ENCODE measurements at regions not wholly inside any gene's neighbourhood (a gene's known extent, or its start where the extent isn't known, plus 50 kb on each side); places are given as distances from the start of the nearest gene placed in this dataset.

DNA sequence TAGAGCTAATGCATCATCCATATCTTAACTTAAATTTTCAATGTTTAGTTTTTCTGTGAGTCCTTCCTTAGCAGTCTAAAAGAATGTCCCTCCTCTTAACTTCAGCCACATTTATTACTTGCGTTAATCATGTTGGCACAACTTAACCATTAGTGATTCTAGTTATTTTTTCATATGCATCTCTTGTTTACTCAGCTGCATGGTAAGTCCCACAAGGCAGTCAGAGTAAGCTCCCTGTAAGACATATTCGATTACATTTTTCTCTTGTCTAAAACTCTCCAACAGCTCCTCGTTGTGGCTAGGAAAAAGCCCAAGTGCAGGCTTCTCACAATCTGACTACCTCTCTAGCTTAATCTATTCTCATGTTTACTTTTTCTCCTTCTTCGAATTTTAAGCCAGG, 2045.3 kb upstream of the PIK3C3 start:
- FAIRE-seq = no peak
- DNase-seq (ENCODE audit: insufficient read length, low spot score) = no peak

DNA sequence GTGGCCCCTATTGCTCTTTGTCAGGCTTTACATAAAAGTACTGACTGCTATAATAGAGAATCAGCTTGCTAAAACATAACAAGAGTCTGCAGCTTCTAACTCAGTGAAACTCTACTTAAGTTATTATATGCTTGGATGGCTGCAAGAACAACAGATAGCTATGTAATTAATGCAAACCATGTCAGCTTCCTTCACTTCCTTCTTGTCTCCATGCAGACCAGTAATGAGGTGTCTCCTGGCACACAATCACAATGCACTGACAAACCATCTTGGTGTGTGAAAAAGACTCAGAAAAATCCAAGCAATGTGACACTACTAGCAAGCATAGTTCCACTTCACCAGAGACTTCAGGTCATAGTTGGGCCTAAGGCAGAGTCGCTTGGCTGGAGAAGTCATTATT, 2068.9 kb upstream of the PIK3C3 start:
- DNase-seq (ENCODE audit: insufficient read length, low spot score) (no peak), FAIRE-seq (no peak)

DNA sequence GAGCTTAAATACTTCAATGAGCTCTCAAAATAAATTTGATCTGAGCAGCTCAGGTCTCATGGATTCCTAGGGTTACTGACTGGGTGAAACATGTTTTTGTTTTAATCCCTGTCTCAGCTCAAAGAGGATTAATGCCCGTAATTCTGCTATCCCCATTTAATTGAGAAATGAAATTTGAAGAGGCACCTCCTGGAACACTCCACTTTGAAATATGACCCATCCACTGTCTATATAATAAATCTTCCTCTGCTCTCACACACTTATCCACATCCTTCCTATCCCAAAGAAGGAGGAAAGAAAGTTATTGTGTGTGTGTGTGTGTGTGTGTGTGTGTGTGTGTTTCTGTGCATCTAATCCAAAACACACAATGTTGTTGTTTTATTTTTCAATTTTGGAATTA, 2082.4 kb upstream of the PIK3C3 start:
- FAIRE-seq = no peak
- DNase-seq (ENCODE audit: insufficient read length, low spot score) = no peak

DNA sequence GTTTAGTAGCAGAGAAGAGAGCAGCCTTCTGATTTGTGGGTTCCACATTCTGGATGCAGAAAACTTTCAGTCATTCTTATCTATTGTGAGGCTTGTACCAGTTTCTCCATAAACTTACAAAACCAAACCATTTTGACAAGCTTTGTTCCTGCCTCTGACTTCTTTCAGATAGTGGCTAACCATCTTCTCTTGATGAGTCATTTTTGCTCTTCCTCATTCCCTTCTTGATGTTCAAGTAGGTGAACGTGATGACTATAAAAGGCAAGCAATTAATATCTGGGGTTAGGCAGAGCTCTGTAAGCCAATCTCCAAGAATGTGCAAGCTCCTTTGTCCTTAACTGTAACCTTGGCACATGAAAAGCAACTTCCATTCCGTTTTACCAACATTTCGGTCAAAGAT, 2083.1 kb upstream of the PIK3C3 start:
- FAIRE-seq (no peak), DNase-seq (ENCODE audit: insufficient read length, low spot score) (no peak)

DNA sequence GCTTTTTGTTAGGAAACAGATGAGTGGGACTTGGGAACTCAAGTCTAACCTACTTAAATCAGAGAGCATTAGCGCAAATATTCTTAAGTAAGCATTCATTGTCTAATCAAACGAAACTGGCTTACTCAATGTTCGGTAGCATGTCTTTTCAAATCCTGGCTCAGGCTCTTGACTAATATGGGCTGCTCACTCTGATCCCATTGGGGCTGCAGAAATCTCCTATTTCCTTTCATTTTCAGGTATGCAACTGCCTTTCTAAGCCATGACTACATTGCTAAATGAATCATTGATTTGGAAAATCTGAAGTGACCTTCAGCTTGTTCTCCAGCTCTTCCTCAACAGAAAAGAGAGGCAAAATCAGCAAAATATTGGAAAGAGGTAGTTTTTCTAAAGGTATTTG, 2084.4 kb upstream of the PIK3C3 start:
- no peak for FAIRE-seq

DNA sequence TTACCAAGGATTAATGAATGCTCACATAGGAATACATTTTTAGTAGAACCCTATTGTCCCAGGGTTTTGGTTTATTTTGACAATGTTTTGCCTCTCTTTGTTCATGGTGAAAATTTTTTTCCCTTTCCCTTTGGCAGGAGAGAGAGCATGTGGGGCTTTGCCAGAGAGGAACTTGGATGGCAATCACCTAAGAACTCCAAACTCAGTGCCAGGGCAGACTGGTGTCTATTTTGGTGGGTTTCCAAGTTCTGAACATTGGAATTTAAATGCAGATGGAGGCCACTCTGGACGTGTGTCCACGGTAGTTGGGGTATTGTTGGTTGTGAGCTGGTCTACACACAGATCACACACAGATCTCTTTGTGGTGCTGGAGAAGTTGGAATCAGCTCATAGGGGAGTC, 2091.1 kb upstream of the PIK3C3 start:
- no peak for DNase-seq (ENCODE audit: insufficient read length, low spot score)
- FAIRE-seq = no peak

More for the DNA sequence above, 2084.4 kb upstream of the PIK3C3 start:
- DNase-seq (ENCODE audit: insufficient read length, low spot score) = no peak

DNA sequence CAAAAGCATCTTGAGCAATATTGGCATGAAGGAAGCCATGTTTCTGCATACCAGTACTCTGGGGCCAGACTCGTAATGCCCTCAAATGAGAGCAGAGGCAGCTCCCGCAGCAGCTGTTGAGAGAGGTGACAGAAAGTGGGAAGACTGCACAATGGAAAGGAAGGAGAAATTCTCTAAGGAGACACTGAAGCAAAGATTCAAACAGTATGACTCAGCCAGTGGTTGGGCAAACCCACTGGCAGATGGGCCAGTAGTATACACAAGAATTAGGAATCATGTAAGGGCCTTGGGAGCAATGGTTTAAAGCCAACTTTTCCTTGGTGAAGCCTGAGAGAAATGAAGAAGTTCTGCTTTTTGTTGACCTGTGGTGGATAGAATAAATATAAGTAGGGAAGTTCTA, 2092.7 kb upstream of the PIK3C3 start:
- no peak for FAIRE-seq
- DNase-seq (ENCODE audit: insufficient read length, low spot score) = no peak

DNA sequence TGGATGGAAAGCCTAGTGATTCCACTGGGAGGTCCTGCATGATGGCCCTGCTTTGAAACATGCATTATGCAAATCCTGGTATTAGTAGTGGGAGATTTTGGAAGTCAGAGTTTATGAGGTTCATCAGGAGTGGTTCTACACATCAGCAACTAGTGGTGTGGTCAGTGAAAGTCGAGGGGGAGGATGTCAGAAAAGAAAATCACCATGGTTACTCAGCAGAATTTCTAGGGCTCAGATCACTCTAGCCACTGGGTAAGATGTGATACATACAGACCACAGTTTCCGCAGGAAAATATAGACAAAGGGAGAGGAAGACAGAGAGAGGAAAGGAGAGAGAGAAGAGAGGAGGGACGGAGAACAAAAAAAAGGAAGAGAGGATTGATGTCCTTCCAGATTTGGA, 2100.7 kb upstream of the PIK3C3 start:
- DNase-seq (ENCODE audit: insufficient read length, low spot score) = no peak
- FAIRE-seq = no peak

DNA sequence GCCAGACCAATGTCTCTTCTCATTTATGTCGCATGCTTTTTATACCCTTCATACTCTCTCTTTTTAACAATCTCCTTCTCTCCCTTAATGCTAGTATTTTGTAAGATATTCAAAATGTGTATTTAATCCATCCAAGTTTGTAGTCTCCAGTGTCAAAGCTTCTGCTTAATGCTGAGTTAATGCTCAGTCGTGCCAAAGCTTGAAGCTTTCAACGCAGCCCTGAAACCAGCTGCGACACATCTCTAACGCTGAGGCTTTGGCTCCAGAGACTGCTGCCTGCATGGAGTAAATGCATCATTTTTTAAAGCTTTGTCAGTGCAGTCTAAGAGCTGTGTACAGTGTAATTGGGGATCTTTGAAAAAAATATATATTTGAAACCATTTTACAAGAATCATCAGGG, 2108.8 kb upstream of the PIK3C3 start:
- DNase-seq (ENCODE audit: insufficient read length, low spot score) = no peak
- FAIRE-seq = no peak

DNA sequence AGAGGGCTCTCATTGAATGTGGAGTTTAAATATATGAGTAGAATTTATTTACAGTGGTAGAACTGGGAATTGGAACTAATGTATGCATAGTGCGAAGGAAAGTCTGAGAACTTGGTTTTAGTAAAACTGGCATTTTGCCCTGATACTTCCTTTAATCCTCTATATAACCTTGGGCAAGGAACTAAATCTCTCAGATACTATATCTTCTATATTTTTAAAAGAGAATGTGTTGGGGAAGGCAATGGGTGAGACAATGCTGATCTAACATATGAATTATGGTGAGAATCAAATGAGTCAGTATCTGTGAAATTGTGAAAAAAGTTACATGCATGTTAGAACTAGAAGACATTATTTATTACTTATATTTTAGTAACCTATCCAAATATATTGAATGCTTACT, 2109.4 kb upstream of the PIK3C3 start:
- no peak for DNase-seq (ENCODE audit: insufficient read length, low spot score)
- FAIRE-seq = no peak

DNA sequence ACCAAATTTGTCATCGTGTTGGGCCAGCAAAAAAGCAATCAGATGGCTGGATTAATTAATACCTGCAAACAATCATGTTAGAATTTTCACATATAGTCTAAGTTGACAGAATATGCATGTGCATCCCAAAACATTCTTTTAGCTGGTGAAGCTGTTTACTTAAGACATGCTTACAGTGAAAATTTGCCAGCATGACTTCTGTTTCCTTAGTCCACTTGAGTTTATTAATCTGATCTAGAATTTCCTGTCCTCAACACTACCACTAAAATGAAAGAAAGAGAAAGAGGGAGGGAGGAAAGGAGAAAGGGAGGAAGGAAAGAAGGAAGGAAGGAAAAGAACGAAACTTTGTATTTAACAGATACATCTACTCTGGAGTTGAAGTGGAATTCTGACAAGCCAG, 2109.9 kb upstream of the PIK3C3 start:
- FAIRE-seq (no peak), DNase-seq (ENCODE audit: insufficient read length, low spot score) (no peak)

DNA sequence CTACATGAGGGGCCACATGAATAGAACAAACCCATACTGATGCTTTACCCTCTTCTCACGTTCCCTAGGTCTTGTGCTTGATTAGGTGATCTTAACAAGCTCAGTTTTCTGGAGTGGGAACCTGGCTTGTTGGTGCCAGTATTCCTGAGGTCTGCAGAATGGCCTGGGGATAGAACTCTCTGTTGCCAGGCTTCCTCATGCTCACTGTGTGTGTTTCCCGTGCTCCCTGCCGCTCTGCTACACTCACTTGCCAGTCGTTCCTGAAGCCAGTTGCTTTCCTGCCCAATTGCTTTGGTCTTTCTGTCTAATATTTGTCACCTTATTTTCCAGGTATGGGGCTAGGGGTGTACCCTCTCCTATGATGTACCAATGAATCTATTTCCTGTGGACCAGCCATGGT, 2111.5 kb upstream of the PIK3C3 start:
- FAIRE-seq = no peak
- no peak for DNase-seq (ENCODE audit: insufficient read length, low spot score)

DNA sequence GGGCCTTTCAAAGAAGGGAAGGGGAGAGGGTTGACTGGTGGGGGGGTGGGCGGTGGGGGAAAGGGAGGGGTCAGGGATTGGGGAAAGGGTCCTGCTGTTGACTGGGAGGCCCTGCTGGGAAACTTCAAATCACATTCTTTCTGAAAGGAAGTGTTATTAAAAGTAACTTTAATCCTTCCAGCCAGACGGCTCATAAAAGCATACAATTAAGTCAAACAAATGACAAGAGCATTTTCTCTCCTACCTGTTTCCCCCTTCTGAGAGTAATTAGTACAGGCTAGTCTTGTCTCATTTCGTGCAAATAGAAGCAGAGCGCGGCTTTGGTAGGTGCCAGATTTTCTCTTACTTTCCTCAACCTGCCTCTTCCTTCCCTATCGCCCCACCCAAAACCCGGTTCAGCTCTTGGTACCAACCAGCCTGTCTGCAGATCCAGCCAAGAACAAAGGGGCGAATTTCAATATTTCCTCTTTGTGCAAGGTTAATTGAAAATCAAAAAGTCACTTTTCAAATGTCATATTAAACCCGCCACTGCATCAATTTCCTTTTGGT, 2112.6 kb upstream of the PIK3C3 start:
- FAIRE-seq = no peak

DNA sequence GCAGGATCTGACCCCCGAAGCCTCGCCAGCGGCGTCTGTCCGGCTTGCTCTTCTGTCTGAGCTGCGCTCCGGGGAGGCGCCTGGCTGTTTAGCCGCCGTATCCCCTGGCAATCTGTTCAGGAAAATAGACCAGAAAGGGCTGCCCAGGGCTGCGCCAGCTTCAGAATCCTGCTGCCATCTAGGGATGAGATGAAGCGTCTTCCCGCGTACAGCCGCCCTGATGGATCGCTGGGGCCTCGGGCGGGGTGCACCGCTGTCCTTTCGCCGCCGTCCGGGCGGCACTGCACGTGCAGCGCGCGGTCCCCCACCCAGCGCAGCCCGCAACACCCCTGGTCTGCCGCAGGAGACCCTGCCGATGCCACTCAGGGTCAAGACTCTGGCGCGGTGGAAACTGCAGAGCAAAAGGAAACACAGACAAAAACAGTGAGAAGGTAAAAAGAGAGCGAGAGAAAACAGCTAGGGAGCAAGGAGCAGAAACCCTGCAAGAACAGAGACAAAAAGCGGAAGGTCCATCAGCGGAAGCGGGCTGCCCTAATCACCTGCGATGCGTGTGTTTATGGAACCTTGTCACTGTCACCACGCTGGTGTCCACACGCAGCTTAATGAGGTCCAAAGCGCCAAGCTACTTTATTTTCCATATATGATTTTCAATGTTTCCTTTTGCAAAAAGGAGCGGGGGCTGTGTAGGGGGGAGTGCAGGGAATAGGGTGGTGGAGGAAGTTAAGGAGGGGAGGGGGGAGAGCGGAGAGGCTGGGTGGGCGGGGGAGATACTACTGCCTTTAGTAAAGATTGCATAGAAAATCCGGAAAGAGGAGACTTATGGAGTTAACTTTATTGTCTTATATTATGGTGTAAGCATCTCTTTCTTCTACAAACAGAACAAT, 2113.3 kb upstream of the PIK3C3 start:
- no peak for FAIRE-seq
- no peak for DNase-seq (ENCODE audit: insufficient read length, low spot score)

More for the DNA sequence above, 2112.6 kb upstream of the PIK3C3 start:
- DNase-seq (ENCODE audit: insufficient read length, low spot score) = no peak

DNA sequence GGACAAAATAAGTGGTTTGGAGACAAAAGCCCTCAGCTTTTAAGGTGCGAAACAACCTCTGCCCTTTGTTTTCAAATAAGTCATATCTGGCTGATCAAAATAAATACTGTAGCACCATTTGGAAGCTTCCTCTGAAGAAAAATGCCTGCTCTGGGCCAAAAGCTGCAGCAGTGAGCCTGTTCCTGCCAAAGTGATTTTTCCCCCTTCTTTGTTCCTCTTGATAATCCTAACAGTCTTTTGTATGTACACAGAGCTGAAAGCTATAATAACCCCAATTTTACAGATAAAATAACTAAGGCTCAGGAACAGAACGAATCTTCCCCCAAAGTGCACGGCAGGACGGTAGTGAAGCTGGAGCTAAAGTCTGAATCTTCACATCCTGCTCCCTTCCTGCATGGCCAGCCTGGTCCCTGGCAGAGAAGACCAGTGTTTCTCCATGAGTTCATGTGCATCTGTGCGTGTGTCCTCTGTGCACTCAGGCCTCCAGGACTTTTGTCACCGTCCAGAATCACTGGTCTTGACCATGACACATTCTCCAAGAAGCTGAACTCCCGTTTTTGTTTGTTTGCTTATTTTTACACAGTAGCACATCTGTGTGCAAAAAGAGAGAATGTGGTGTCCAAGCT, 2114.1 kb upstream of the PIK3C3 start:
- no peak for DNase-seq (ENCODE audit: insufficient read length, low spot score)
- no peak for FAIRE-seq

DNA sequence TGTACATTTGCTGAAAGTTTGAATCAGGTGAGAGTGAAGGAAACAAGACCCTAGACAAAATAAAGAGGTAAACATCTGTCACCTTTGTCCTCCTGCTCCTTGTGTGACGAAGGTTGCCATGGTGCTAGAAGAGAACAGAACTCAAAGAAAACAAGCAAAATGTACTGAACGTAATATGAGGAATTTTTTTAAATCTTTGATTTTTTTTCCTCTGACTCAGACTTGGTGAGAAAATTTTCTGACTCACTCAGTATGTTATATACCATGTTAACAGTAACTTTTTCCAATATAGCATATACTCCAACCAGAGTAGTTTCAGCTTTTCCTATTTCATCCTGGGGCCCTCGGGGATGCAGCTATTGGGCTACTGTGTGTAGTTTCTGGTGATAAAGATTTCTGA, 2114.6 kb upstream of the PIK3C3 start:
- no peak for FAIRE-seq
- no peak for DNase-seq (ENCODE audit: insufficient read length, low spot score)

DNA sequence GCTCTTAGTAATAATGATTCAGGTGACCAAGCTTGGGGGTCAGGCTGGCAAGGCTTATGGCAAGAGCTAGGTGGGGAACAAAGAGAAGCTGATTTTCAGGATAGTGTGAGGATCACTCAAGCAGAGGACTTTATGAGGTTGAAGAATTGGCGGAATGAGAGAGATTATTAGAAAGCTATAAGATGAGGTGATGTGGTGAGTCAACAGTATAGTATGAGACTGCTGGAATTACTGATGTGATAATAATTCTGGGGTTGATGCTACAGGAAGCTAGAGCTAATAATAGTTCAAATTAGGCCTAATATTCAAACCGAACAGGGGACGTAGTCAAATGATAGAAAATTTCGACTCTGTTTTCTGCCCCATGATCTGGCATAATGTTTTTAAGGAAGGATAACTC, 2115.3 kb upstream of the PIK3C3 start:
- DNase-seq (ENCODE audit: insufficient read length, low spot score) = no peak
- no peak for FAIRE-seq

DNA sequence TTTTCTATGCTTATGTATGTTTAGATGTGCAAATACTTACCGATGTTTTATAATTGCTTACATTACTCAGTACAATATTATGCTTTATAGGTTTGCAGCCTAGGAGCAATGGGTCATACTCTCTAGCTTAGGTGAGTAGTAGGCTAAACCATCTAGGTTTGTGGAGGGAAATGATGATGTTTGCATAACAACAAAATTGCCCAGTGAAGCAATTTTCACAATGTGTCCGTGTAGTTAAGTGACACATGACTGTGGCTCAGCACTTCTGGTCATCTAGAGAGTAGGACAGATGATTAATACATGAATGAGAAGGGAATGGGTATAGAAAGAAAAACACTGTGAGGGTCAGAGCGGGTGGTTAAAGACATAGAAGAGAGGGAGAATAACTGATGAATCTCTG, 2116.2 kb upstream of the PIK3C3 start:
- DNase-seq (ENCODE audit: insufficient read length, low spot score) = no peak
- FAIRE-seq = no peak

DNA sequence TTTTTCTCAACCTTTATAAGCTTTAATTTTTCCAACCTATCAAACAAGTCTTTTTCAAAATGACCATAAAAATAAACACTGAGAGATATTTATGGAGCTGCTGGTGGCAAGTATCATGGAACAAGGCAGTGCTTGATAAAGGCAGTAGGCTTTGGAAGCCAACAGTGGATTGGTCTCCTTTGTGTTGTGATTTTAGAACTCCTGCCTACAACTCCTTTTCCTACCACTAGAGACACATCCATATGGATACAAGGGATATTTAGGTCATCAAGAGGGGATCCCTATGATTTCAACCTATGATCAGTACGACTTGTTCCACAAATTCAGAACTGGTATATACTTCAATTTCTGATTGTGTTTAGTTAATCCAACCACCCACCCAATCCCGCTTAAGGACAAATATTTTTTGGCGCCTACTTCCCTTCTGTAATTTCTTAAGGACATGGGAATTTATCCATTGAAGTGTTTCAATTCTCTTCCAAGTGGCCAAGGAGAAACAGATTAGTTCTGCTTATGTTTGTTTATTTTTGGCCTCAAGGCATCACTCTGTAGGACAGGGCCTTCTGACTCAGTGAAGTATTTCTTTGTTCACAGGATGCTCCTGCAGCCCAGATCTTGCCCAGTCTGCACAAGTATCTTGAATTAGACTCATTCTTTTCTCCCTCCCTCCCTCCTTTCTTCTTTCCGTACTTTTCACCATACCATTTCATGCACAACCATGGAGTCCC, 2119.6 kb upstream of the PIK3C3 start:
- DNase-seq (ENCODE audit: insufficient read length, low spot score) (no peak), FAIRE-seq (no peak)

DNA sequence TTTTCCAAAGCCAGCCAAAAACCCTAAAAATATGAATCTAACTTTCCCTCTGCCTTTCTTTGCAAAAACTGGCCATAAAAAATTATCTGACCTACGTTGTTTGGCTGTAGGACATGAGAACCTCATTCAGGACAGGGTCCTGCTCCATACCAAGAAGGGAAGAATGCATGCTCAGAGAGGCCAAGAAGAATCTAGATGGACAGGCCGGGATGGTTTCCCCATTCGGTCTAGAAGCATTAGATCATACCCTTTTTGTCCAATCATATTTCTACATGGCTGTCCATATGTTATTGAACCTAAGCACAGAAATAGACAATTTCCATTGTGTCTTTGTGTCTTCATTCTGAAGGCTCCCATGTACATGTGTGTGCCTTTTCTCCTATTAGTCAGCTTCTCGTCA, 2120.4 kb upstream of the PIK3C3 start:
- DNase-seq (ENCODE audit: insufficient read length, low spot score) (no peak), FAIRE-seq (no peak)

DNA sequence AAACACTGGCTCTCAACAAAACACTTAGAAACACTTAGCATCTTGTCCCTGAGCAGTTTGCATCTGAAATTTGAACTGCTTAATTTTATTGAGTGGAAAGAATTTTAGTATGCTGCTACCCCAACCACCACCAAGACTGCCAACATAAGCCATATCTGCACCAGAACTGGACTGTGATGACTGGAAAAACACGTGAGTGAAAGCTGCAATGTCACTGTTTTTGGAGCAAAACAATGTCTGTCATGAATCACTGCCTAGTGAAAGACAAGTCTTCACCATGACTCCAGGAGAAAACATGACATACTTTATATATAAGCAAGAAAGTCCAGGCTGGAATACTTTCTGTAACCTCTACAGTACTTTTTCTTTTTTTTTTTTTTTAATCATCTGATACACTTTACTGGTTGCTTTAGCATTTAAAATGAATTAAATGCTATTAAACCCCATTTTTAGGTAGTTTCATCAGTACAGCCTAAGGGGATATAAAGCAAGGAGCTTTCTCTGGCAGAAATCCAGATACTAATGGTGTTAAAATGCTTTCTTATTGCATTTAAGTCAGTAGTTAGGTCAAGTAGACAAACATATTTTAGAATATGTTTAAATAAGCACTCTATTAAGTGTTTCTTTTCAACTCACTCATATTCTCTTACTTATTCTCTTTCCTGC, 2129.4 kb upstream of the PIK3C3 start:
- FAIRE-seq = no peak
- DNase-seq (ENCODE audit: insufficient read length, low spot score) = no peak
